HG03469 (cell line): ENCODE measurements at regions not wholly inside any gene's neighbourhood (a gene's known extent, or its start where the extent isn't known, plus 50 kb on each side); places are given as distances from the start of the nearest gene placed in this dataset.
"Not testable (repeated sequence)": the region's sequence is repeated elsewhere in the genome, so short reads cannot be mapped to it uniquely, and the experiment has no call there.

Experiments used
- ATAC-seq: cut with Tn5 transposase; IDR thresholded peaks from one replicate; pipeline ENCODE4 v1.9.1; 2021; ENCODE audit warnings: mild to moderate bottlenecking, moderate library complexity, moderate number of reproducible peaks; ENCODE audit not compliant: unreplicated experiment

DNA sequence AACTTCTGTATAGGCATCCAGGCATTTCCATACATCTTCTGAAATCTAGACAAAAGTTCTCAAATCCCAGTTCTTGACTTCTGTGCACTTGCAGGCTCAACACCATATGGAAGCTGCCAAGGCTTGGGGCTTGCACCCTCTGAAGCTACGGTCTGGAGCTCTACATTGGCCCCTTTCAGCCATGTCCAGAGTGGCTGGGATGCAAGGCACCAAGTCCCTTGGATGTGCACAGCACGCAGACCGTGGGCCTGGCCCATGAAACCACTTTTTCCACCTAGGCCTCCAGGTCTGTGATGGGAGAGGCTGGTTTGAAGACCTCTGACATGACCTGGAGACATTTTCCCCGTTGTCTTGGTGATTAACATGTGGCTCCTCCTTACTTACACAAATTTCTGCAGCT is 1645.1 kb downstream of the REEP3 start:
- ATAC-seq = no peak

DNA sequence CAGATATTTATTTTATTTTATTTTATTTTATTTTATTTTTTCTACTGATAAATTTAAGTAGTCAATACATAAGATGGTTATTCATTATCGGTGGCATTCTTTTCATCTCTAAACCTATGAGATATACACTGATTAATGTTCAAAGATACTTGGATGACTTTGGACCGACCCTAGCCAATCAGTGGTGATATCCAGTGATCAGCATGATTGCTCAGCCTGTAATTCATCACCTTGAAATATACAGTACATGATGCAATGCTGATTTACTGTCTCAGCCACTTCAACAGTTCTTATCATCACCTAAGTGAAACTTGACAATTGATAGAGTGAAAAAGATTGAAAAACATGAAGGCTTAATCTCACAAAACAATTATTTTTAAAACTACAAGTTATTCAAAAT is 1651.0 kb downstream of the REEP3 start:
- ATAC-seq = no peak

DNA sequence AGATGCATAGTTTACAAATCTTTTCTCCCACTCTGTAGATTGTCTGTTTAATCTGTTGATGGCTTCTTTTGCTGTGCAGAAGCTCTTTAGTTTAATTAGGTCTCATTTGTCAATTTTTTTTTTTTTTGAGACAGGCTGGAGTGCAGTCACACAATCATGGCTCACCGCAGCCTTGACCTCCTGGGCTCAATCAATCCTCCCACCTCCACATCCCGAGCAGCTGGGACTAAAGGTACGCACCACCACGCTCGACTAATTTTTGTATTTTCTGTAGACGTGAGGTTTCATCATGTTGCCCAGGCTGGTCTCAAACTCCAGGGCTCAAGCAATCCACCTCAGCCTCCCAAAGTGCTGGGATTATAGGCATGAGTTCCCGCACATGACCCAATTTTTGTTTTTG is 1655.8 kb downstream of the REEP3 start:
- no peak for ATAC-seq

DNA sequence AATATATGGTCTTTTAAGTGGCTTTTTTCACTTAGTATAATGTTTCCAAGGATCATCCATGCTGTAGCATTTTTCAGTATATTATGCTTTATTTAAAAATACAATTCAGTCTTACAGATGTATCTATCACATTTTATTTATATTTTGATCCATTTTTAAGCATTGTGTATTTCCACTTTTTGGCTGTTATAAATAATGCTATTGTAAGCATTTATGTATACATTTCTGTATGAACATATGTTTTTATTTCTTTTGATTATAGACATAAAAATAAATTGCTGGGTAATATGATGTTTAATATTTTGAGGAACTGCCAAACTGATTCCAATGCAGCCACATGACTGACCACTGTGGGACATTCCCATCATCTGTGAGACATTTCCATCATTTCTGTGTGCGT is 1662.0 kb downstream of the REEP3 start:
- no peak for ATAC-seq

DNA sequence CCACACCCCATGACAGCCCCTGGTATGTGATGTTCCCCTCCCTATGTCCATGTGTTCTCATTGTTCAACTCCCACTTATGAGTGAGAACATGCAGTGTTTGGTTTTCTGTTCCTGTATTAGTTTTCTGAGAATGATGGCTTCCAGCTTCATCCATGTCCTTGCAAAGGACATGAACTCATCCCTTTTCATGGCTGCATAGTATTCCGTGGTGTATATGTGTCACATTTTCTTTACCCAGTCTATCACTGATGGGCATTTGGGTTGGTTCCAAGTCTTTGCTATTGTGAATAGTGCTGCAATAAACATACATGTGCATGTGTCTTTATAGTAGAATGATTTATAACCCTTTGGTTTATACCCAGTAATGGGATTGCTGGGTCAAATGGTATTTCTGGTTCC is 1665.5 kb downstream of the REEP3 start:
- ATAC-seq = not testable (repeated sequence)

DNA sequence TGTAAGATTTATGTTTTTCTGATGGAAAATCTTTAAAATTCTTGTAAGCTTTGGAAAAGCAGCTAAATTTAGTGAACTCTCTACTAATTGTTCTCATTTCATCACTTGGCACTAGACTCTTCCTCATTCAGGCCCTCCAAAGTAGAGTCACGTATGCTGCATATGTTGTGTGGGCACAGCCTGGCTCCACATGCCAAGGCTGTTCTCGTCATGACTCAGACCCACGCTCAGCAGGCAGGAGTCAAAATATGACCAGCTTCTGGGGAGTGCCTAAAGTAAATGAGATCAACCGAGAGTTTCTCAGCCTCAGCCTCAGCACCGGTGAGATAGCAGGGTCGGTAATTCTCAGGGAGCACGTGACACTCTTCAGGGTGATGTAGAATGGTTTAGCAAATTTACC is 1672.9 kb downstream of the REEP3 start:
- no peak for ATAC-seq

DNA sequence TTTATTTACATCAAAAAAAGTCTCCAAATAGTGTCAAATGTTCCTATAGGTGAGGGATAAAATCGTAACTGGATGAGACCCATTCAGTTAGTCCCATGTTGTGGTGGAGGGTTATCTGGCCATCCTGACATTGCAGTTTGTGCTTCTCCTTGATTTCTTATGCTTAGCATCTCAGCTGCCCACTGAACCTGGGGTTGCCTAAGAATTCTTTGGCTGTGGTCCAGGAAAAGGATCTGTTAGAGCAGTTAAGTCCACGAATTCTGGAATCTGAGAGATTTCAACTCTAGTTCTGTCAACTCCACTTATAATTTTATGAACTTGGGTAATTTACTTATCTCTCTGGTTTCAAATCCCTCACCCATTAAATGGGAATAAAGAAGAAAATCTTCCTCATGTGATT is 1673.4 kb downstream of the REEP3 start:
- no peak for ATAC-seq

DNA sequence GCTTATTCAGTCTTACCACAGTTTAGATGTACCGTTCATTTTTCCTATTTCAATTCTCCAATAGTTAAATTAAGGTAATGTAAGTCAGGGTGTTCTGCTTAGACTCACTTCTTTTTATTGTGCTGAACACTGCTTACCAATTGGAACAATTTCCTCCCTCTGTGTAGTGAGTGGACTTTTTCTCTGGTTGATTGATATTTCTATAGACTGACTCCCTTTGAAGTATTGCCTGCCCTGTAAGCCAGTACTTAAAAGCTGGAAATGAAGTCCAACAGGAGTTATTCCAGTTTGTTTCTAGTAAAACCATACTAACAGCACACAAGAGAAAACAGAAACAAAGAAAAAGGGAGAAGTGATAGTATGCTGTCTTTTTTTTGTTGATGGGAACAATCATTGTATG is 1674.9 kb downstream of the REEP3 start:
- ATAC-seq = no peak

DNA sequence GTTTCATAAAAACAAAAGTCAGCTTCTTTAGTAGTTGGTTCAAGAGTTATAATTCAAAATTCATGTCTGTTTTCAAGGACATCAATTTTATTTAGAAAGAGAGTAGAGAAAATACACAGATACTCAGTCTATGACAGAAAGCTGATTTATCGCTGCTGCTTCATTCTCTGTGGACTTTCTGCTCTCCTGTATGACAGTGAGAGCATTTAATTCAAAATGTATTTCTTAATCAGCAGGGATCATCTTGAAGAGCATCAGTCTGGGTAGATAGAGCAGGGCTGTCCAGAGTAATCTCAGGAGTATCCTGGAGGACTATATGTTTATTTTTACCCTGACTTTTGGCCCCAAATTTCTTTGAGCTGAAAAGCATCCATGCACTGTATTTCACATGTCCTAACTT is 1676.7 kb downstream of the REEP3 start:
- no peak for ATAC-seq

DNA sequence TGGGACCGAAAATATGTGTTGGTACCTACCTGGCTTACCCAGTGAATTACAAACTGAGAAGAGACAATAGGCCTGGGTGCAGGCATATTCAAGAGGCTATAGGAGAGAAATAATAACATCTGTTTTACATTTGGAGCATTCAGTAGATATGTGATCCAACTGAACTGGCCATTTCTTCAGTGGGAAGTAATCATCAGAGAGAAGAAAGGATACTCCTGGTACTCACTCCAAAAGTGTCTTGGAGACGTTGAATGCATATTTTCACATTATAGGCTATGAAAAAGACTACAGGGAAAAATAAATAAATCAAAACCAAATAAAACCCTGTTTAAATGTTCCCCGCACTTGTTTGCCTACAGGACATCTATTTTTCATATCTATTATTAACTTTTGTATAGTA is 1680.3 kb downstream of the REEP3 start:
- no peak for ATAC-seq

DNA sequence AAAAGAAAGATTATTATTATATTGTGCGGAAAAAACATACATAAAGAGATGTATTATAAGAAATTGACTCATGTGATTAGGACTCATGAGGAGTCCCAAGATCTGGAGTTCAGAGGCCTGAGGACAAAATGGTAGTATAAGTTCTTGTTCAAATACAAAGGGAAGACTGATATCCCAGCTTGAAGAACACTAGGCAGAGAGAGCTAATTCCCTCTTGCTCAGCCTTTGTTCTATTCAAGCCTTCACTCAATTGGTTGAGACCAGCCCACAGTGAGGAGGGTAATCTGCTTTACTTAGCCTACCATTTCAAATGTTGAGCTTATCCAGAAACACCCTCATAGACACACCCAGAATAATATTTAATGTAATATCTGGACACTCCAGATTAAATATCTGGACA is 1683.8 kb downstream of the REEP3 start:
- no peak for ATAC-seq

DNA sequence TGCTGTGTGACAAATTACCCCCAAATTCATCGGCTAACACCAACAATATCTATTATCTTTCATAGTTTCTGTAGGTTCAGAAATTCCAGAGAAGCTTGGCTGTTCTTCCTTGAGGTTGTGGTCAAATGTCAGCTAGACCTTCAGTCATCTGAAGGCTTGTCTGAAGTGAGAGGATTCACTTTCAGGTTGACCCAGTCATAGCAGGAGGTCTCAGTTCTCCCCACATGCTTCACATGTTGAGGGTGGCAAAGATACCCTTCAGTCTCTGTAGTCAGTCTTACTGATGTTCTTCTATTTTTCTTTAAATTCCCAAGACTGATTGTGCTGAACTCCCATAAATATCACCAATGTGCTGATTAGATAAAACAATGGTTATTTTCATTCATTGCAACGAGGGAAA is 1692.0 kb downstream of the REEP3 start:
- ATAC-seq = no peak

DNA sequence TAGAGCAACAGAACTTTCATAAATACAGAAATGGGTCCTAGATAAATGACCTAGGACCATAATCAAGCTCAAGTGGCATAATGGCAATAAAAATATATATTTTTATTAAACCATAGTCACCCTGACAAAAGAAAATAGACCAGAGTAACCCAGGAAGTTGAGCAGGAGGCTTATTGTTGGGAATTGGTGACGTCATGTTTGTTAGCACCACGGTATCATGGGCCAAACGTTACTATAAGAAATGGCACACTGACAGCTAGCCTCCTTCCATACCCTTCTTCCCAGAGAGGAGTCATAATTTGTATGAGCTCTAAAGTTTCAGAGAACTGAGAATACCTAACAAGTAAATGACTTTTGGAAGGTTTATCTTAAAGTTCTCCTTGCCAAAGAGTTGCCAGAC is 1698.2 kb downstream of the REEP3 start:
- no peak for ATAC-seq

DNA sequence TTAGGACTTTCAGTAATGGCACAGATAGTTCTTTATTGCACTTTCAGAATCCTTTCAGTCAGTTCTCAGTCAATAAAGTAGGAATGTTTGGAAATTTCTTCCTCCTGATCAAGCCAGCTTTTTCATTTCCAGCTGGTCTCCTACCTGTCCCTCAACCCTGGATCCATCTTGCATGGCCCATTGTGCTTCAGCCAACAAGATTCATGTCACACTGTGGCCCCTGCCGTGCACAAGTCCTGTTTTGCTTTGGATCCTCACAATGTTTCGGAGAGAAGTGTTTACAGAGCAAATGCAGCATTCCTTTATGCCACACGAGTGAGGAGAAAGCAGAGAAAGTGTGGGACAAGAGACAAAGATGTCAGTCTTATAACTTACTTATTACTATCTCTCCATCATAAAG is 1694.7 kb upstream of the LRRTM3 start:
- no peak for ATAC-seq

DNA sequence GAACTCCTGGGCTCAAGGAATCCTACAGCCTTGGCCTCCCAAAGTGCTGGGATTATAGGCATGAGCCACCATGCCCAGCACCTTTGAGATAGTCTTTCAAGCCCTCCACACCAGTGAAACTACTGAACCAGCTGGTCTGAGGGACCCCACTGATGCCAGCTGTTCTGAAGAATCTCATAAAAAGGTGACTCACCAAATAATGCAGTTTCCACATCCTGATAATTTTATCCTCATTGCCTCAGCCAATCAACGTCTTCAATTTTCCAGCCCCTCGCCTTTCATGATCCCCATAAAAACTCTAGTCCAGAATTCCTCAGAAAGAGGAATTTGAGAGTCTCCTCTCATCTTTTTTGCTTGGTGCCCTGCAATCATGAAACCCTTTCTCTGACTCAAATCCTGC is 1691.6 kb upstream of the LRRTM3 start:
- no peak for ATAC-seq

DNA sequence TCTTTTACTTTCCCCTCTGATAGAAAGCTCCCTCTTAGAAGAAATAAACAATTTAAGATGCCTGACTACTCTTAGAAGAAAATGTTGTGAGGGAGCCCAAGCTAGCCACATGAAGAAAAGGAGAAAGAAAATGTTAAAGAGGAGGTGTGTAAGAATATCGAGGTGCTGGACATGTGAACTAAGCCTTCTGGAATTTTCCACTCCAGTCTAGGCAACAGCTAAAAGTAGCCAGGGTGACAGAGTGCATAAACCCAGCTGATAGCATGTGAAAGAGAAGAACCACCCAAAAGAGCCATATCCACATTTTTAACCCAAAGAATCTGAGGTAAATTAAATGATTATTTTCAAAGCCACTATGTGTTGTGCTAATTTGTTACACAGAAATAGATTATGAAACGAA is 1690.6 kb upstream of the LRRTM3 start:
- no peak for ATAC-seq

DNA sequence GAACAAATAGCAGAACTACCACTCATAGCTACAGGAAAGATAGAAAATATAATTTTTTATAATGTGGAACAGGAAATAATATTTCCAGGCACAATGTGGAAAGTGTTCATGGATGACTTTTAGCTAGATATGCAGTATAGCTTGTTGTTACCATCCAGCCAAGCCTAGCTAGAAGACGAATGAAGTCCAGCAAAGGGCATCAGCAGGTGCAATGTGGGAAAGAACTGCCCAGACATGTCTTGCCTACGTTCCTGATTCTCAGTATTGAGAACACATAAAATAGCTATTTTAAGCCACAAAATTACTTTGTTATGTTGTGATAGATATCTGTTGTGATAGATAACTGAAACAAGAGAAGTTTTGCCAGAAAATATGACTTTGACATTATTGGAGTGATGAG is 1690.0 kb upstream of the LRRTM3 start:
- ATAC-seq = no peak

DNA sequence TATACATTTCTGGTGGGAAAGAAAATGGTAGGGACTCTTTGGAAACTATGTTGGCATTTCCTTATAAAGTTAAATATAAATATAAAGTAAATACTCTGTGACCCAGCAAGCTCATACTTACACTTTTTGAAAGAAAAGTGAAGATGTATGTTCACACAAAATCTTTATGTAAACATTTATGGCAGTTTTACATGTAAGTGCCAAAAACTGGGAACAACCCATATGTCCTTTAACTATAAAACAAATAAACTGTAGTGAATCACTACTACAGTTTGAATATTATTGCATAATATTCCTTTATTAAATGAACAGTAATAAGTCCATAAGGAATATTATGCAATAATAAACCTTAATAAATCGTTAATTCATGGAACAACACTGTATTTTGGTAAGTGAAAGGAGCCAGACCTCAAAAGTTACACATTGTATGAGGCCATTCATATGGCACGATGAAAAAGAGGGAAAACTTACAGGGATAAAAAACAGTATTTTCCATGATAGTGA is 1660.3 kb upstream of the LRRTM3 start:
- no peak for ATAC-seq

DNA sequence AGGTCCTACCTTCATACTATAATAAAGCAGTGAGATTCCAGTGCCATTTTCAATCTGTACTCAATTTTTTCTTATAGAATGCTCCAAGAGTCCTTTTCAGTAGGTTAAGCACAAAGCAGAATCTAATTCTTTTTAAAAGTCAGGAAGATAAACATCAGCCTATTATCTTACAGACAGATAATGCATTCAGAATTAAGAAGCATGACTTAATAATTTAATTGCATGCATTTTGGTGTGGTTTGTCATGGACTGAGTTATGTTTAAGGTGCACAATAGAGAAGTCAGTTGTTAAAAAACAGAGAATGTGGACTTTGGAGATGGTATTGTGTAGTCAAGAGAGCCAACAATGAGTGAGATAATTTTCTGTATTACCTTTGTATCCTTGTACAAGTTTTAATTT is 1656.3 kb upstream of the LRRTM3 start:
- not testable (repeated sequence) for ATAC-seq

DNA sequence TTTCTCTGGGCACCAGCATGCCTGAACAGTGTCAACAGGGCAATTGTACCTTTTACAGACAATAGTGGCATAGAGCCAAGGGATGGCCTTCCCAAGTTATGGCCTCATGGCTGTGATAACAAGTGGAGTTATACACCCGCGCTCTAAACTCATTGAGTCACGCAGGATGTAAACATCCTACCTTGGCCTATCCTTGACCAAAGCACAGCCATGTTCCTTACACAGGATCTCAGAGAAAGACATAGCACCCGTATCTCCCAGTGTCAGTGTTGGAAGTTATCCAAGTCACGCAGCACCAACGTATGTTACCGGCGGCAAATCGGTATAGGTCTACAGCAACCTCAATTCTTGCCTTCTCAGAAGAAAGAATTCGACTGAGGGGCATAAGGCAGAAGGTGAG is 1654.9 kb upstream of the LRRTM3 start:
- ATAC-seq = no peak

DNA sequence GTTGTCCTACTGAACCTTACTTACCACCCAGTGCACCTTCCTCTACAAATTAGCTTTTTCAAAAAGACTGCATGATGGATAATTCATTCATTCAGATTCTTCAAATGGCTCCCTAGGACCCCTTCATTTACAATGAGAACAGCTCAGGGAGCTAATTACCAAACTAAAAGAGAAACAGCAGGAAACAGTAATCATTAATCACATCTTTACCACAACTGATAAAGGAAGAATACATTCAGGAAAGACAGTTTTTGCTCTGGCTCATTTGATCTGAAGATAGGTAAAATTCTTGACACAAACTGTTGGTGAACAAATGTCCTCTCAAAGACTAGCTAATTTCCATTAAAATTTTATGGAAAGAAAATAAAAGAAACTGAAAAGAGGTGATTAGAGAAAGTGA is 1652.7 kb upstream of the LRRTM3 start:
- ATAC-seq = no peak

DNA sequence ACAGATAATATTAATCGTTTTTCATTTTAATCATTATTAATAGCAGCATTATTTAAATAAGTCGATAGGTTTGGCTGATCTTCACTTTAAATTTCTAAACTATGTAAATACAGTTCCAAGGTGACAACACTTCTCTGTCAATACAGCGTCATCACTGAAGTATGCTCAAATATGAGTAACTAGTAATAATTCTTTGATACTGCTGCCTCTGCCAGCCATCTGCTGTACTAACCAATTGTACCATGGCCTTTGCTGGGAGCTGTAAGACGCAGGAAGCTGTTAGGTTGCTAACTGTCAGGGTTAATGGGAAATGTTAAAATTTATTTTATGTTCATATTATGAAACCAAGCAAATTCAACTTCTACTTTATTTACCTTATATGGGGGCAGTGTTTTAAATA is 1650.5 kb upstream of the LRRTM3 start:
- ATAC-seq = no peak

DNA sequence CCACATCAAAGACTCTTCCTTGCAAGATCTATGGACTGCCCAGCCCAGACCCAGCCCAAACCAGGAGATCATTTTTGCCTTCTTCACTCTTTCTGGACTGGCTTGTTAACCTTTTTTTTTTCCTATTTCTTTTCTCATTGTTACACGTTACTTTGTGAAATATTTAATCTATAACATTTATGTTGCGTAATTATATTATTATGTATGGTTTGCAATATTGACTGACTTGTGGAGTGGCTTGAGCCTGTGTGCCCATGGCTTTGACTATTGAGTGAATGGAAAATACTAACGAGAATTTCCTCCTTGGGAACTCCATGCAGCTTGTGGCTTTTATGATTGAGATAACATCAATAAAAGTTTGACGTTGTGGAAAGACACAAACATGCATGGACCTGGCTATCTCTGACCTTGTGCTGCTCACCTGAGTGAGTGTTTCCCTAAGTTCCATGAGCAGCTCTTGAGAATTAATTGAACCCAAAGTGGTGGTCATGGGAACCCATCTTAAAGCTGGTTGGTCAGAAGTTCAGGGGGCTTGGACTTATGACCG is 1641.3 kb upstream of the LRRTM3 start:
- ATAC-seq = no peak

DNA sequence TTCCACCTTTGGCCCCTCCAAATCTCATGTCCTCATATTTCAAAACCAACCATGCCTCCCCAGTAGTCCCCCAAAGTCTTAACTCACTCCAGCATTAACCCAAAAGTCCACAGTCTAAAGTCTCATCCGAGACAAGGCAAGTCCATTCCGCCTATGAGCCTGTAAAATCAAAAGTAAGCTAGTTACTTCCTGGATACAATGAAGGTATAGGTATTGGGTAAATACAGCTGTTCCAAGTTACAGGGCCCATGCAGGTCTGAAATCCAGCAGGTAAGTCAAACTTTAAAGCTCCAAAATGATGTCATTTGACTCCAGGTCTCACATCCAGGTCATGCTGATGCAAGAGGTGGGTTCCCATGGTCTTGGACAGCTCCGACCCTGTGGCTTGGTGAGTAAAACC is 1640.1 kb upstream of the LRRTM3 start:
- not testable (repeated sequence) for ATAC-seq
